Left ventricle myocardium superior (tissue), 1 donor: ENCODE measurements at regions not wholly inside any gene's neighbourhood (a gene's known extent, or its start where the extent isn't known, plus 50 kb on each side); places are given as distances from the start of the nearest gene placed in this dataset.

Experiments used
- ATAC-seq: fragments of 200-7000 bp; cut with Tn5 transposase; one replicate; pipeline ENCODE4 v1.9.1; 2020; ENCODE audit warnings: mild to moderate bottlenecking, moderate library complexity
- DNase-seq: peaks from one replicate; pipeline ENCODE4 v3.0.0-alpha.2; 2020
- intact Hi-C: fragments of 100-400 bp; cut with micrococcal nuclease; formaldehyde crosslinking; loops from one replicate; pipeline ENCODE4 v1.11.0; 2022
- donor health status: DM: no; HTN: yes; CAD: no; lungs with severe emphysema.

DNA sequence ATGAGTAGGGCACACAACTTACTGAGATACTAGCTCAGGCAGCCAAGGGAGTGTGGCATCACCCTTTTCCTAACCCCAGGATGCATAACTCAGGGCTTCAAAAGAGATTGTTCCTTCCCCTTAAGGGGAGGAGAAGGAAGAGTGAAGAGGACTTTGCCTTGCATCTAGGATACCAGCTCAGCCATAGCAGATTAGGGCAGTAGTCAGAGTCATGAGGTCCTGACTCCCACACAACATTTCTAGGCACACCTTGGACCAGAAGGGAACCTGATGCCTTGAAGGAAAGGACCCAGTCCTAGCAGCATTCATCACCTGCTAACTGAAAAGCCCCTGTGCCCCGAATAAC is 1433.2 kb upstream of the TMEFF2 start:
- DNase-seq (no peak), ATAC-seq (no peak)
- intact Hi-C loops = no loop called here

DNA sequence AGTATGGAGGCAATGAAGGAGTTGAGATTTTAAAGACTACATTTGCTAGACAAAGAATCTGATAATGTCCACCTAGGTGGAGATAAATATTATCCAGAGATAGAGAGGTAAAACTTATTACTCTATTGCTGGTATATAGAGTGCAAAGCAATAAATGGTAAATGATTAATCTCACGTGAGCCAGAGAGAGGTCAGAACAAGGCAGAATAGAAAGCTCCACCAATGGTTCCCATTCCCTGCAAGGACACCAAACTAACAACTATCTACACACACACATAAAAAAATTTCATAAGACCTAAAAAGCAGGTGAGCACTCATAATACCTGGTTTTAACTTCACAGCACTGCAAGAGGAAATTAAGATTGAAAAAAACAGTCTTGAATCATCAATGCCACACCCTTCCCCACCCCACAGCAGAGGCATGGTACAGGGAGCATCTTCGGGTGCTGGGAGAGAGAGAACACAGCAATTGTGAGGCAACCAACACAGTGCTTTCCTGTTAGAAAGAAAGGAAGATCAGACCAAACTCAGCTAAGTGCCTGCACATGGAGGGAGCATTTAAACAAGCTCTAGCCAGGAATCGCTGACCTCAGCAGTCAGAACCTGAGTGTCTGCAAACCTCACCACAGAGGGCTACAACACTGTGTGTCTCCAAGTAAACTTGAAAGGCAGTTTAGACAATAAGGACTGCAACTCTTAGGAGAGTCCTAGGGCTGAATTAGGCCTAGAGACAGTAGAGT is 1432.6 kb upstream of the TMEFF2 start:
- DNase-seq (no peak), ATAC-seq (no peak)
- intact Hi-C loops = no loop called here

- ATAC-seq = no peak
- intact Hi-C loops = no loop called here
- DNase-seq = no peak
These were observed 1413.7 kb upstream of the TMEFF2 start for GRCh38 chr2:193608451-193608850.

- intact Hi-C loops = no loop called here
- DNase-seq = no peak
These were observed 1396.1 kb upstream of the TMEFF2 start for GRCh38 chr2:193590831-193591230.

DNA sequence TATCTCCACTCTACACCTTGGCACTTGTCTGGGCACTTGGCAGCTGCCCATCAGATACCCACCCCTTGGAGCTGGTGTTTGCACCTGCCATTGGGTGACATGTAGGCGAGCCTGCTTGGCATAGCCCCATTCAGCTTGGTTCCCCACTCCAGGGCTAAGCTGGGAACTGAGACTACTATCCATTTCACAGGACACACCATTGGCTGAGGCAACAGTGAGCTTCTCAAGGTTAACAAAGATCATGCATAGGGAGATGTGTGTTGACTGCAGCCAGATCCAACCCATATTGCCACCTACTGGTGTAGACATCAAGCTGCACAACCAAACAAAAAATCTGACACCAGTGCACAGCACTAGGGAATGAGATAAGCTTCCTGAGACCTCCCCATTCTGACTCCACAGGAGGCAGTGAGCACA is 1389.8 kb upstream of the TMEFF2 start:
- DNase-seq (no peak), ATAC-seq (no peak)
- intact Hi-C loops = no loop called here

More at GRCh38 chr2:193590831-193591230, 1396.1 kb upstream of the TMEFF2 start:
- no peak for ATAC-seq

DNA sequence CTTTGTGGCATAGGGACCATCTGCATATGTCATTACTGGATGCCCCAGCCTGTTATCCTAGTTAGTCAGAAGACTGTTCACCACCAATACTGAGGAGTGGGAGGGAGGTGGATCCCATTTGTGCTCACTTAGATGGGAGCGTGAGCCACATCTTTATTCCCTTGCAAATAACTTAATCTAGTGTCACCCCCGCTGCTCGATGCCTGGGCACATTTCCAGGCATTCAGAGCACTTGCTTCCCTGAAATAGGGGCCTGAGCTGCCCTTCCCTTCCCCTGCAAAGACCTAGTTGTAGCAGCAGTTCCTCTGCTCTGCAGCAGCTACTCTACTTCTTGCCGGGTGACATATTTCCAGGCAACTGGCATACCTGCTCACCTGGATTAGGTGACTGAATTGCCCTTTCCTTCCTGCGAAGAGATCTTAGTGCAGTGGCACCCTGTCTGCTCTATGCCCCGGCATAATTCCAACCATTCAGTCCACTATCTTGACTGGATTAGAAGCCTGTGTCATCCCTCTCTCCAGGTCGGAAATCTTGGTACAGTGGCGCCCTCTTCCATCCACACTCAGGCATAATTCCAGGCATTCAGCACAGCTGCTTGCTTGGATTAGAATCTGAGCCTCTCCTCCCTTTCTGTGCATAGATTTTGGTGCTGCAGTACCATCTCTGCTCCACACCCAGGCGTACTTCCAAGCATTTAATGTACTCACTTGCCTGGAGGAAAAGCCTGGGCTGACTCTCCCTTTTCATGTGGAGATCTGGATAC is 1389.1 kb upstream of the TMEFF2 start:
- DNase-seq (no peak), ATAC-seq (no peak)
- intact Hi-C loops = no loop called here

DNA sequence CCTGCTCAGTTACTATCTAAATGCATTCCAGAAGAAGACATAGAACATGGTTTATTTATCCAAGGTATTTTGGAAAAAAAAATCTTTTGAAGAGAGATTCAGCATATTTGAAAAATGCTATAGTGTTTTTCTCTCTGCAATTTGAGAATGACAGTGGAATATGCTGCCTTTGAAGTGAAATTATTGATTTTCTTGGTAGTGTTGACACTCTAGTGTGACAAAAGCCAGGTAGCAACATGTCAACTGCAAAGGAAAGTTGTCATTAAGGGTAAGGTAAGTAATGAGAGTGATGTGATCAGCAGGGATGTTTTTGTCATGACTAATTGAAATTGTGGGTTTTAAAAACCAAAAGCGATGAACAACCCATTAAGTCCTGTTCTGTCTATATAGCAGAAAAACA is 1387.1 kb upstream of the TMEFF2 start:
- no peak for ATAC-seq
- no peak for DNase-seq
- intact Hi-C loops = no loop called here

DNA sequence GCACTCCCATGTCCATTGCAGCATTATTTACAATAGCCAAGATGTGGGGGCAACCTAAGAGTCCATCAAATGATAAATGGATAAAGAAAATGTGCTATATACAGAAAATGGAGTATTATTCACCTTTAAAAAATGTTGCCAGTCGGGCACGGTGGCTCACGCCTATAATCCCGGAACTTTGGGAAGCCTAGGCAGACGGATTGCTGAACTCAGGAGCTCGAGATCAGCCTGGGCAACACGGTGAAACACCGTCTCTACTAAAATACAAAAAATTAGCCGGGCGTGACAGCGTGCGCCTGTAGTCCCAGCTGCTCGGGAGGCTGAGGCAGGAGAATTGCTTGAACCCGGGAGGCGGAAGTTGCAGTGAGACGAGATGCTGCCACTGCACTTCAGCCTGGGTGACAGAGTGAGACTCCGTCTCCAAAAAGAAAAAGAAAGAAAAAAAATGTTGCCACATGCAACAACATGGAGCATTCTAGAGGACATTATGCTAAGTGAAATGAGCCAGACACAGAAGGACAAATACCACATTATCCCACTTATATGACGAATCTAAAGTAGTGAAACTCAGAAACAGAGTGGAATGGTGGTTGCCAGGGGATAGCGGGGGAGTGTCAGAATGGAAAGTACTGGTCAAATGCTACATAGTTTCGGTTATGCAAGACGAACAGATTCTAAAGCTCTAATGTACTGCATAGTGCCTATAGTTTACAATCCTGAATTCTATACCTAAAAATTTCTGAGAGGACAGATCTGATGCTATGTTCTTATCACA is 1385.6 kb upstream of the TMEFF2 start:
- DNase-seq (no peak), ATAC-seq (no peak)
- intact Hi-C loops = no loop called here

- intact Hi-C loops = no loop called here
- DNase-seq (no peak), ATAC-seq (no peak)
These were observed 1372.2 kb upstream of the TMEFF2 start for GRCh38 chr2:193566886-193567285.

DNA sequence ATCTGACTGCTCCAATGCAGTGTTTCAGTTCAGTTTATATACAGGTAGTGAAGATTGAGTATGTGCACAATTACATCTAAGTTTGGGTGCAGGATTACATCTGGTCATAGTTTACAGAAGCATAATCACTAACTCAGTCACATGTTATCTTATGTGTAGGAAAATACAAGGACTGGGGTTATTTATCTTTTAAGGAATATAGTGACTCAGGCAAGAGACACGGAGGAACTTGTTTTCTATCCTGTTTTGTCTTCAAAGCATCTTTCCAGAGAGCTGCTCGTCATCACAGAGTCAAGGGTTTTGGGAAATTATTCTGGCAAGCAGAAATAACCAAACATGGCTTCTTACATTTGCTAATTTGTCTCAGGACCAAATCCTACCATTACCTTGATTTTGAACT is 1371.5 kb upstream of the TMEFF2 start:
- ATAC-seq (no peak), DNase-seq (no peak)
- intact Hi-C loops = no loop called here

DNA sequence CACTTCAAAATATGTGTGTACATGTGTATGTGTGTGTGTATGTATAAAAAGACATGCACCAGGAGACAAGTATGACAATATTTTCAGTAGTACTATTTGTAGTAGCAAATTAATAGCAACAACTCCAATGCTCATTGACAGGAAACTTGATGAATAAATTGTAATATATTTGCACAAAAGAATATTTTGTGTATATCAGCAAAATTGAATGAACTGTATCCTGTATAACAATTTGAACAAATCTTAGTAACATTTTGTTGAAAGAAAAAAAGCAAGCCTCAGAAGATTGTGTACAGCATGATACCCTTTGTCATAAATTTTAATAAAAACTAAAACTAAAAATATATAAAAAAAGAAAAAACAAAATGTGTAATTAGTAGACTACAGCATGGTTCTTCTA is 1367.3 kb upstream of the TMEFF2 start:
- intact Hi-C loops = no loop called here
- DNase-seq = no peak
- ATAC-seq = no peak

DNA sequence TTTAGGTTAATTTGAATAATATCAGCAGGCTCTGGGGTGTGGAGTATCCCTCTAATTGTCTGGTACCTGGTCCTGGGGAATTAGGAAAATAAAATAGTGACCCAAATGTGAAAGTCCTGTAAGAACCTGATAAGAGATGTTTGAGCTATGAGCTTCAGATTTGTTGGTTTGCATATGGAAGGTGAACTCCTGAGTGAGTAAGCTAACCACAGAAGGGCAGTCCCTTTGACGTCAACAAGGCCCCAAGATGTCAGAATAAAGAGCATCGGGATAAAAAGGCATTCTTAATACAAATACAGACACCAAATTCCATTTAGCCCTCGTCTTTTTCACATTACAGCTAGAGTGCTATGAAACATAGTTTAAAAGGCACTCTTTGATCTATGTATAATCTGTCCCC is 1366.3 kb upstream of the TMEFF2 start:
- DNase-seq (no peak), ATAC-seq (no peak)
- intact Hi-C loops = no loop called here

- intact Hi-C loops = no loop called here
- ATAC-seq (no peak), DNase-seq (no peak)
These were observed 1362.2 kb upstream of the TMEFF2 start for GRCh38 chr2:193556766-193557470.

DNA sequence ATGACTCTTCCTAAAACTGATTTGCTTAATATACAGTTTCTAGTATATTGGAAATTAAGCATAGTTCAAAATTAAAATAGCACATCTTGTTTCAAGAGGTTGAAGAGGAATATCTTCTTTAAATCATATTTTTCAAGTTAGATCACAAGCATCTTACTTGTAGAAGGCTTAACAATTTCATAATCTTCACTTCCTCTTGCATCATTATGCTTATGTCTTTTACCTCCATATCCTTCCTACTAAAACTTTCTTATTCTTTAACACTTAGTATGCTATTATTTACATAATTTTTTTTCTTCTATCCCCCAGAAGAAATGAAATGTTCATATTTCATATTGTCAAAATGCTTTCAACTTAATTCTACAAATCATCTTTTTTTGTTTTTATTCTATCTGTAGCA is 1354.9 kb upstream of the TMEFF2 start:
- ATAC-seq = no peak
- intact Hi-C loops = no loop called here
- no peak for DNase-seq

- intact Hi-C loops = no loop called here
These were observed 1348.0 kb upstream of the TMEFF2 start for GRCh38 chr2:193542762-193543161.

GRCh38 chr2:193539188-193539587 is 1344.5 kb upstream of the TMEFF2 start:
- DNase-seq (no peak), ATAC-seq (no peak)
- intact Hi-C loops = no loop called here

More at GRCh38 chr2:193542762-193543161, 1348.0 kb upstream of the TMEFF2 start:
- DNase-seq = no peak
- ATAC-seq = no peak

- ATAC-seq (no peak), DNase-seq (no peak)
- intact Hi-C loops = no loop called here
These were observed 1343.3 kb upstream of the TMEFF2 start for GRCh38 chr2:193538061-193538460.

- ATAC-seq = no peak
- no peak for DNase-seq
- intact Hi-C loops = no loop called here
These were observed 1342.8 kb upstream of the TMEFF2 start for GRCh38 chr2:193537531-193537930.

GRCh38 chr2:193528458-193528857 is 1333.7 kb upstream of the TMEFF2 start:
- intact Hi-C loops = no loop called here
- DNase-seq (no peak), ATAC-seq (no peak)

DNA sequence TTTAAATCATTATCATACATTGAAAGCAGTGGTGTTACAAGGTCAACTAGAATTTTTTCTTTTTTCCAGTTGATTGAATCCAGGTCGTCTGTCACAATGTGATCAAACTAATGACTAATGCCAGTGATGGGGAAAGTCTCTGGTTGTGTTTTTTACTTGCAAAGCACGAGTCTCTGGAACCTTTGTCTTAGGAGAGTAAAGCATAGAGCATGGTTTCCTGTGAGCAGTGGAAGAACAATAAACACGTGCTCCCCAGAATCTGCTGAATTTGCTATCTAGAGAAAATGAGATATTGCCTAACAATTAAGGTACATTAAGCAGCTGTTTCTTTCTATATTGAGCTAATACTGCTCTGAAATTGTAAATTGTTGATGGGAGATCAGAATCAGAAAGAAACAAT is 1332.4 kb upstream of the TMEFF2 start:
- intact Hi-C loops = no loop called here
- no peak for DNase-seq
- ATAC-seq = no peak
